SKM-1 treated with dmso at 0.1 percent for 144 hours (cell line): ENCODE measurements at regions not wholly inside any gene's neighbourhood (a gene's known extent, or its start where the extent isn't known, plus 50 kb on each side); places are given as distances from the start of the nearest gene placed in this dataset.

Source experiments
- DNase-seq: peaks from one replicate; lab custom pipeline; 2025; ENCODE audit not compliant: unreplicated experiment; lab: John Stamatoyannopoulos, UW

DNA sequence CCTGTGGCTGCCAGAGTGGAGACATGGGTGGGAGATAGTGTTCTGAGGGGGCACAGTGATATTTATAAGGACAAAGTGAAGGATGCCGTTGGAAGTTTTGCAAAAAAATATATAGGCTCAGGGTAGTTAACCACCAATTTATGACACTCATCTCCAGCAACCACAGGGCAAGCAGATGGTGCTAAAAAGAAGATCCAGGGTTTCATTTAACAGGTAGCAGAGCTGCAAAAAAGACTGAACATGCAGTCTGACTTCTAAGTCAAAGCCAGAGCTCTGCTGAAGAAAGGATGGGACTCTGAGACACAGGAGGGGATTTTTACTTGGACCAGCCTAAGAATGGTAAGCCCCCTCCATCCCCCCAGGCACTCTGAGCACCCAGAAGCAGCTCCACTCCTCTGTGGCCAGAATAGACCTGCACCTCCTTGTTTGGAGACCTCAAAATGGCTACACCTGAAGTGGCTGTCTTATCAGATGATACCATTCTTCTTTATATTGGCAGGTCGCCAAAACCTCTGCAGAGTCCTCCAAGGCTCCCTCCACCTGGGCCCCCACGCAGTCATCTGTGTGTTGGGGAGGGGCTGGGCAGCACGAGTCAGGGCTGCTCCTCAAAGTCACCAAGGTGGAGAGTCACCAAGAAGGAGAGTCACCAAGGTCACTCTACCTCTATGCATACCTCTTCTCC lies 161.4 kb upstream of the FAM9B start:
- no peak for DNase-seq

DNA sequence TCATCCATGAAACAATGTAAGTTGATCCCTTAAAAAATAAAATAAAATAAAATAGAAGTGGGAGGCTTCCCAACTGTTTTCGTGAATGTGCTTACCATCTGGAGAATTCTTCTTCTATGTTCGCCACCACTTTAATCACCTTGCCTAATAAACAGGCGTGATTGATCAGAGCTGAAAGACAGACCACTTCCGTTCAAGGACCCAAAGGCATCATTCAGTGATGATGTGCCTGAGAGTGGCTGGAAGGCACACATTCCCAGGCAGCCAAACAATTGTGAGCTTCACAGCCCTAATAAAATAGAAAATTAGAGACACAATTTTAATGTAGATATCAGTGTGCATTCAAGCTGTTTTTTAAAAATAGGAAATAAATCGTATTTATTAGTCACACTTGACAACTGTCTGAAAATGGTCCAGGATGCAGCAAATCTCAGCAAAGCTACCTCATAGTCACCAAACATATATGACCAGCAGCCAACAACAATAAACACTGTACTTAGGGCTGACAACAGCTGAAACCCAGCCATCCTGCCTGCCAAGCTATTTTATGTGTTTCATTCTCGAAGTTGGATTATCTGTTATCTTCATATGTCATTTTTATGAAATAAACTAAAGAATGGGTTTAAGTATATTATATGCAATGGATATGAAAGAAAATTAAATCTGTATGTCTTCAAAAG lies 163.2 kb upstream of the FAM9B start:
- DNase-seq = no peak

DNA sequence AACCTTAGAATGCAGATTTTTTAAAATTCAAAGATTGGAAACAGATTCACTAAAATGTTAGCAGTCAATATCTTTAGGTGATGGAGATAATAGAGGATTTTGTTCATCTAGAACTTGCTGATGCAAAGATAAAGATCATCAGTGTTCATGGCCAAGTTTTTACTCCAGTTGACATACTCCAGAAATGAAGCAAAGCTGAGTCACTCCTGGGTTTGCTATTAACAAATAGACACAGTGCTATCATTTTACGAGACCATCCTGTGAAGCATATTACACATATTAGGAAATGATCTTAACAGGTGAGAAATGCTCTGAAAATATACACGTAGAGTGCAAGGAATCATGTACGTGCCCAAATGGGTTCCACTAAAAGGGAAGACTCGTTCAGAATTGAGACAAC lies 170.6 kb upstream of the FAM9B start:
- no peak for DNase-seq

DNA sequence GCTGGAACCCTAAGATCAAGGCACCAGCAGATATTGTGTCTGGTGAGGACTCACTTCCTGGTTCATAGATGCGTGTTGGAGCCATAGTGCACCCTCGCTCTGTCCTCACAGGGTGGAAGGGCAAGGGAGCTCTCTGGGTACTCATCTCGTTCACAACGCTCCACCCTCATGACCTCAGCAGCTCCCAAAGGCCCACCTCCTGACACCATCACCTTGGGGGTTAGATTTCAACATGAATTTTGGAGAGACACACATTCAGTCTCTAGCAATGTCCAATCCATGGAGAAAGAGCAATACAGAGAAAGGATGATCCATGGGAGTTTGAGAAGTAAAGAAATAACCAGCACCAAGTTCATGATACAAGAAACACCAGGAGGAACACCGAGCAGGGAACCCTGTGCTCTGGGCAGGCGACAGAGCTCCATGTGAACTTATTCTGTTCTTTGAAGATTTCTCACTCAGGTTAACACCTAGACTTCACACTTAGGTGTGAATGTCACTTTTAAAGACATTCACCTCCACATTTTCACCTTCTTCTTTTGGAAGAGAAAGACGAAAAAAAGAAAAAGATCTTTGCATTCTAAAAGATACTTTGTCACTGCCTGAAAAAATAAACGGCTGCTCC lies 171.8 kb upstream of the FAM9B start:
- no peak for DNase-seq

DNA sequence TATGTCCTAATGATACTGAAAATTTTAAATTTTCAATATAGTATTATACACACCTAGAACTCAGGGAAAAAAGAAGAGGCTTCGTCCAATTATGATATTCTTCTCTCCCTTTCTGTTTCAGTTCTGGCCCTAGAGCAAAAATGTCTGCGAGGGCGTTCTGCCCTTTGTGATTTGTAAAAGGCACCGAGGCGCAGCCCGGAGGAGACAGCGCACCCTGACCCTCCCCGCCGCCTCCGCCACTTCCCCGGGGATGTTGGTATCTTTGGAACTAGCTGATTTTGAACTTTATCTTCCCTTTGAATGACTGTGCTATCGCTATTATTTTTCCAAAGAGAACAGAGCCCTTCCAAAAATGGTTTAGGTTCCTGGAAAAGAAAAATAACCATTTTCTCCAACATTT lies 173.2 kb upstream of the FAM9B start:
- DNase-seq = no peak

DNA sequence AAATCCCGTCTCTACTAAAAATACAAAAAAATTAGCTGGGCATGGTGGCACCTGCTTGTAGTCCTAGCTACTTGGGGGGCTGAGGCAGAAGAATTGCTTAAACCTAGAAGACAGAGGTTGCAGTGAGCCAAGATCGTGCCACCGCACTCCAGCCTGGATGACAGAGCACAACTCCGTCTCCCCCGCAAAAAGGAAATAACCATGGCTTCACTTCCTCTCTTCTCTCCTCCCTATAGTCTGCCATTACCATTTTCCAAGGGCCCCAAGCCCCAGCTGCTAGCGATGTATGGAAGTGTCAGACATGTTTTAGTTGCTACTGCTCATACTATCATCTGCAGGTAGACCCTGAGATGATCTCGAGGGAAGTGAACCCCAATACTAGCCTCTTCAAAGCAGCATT lies 177.3 kb upstream of the FAM9B start:
- no peak for DNase-seq

DNA sequence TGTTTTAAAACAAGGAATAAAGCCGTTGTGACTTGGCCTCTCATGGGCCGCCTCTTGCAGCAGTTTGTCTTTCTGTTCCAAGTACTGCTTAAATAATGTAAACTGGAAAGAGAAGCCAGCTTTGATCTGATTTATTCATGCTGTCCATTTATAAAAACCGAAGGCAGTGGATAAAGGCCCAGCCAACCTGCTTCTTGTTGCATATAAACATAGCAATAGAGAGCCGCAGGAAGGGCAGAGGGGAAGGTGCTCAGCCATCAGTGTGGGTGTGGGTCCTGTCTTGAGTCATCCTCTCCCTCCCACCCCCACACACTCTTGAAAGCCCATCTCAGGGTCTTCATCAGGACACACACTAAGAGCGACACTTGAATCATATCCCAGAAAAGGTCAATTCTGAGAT lies 187.9 kb upstream of the FAM9B start:
- no peak for DNase-seq

DNA sequence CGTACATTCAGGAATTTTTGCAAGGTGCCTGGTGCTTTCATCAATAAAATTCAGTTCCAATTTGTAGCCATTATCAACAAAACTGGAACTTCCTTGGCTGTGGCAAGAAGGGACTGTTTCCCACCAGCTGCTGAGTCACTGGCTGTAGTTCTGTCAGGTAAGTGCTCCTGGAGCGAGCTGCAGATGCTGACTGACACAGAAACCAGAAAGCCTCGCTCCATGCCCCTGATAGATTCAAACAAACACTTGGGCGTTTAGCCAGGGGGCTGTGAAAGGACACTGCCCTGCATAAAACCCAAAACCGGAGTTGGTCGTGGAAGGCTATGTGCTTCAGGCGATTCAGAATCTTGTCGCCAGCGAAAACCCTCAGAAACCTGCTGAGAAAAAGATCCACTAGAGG lies 188.4 kb upstream of the FAM9B start:
- DNase-seq = no peak

DNA sequence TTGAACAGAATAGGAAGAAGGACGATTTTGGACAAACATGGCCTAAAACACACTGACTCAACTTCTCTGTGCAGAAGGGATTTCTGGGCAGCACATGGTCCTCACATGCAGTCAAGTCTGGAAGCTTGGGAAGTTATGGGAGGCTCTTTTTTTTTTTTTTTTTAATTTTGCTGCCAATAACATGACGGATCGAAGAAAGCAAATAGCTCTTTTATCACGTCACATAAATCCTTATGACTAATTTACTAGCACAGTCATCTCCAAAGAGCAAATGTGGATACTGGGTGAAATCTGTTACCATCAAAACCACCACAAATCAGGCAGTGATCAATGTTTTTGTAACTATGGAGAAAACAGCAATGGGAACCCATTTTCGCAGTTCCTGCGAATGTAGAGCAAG lies 193.3 kb upstream of the FAM9B start:
- no peak for DNase-seq

DNA sequence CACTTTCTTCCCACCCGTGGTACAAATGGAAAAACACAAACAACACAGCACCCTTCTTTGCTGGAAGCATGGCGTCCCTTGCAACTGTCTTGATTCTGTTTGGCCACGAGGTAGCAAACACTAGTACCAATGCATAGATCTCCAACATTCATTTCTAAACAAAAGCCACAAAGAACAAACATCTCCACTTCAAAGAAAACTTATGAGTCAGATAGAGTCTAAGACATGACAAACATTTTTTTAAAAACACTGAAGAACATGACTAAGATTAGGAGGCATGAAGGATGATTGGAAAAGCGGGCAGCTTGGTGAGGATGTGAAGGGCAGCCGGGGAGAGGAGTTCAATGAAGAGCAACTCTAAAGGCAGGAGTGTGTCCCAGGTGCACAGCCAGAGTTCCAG lies 197.6 kb upstream of the FAM9B start:
- DNase-seq = no peak

DNA sequence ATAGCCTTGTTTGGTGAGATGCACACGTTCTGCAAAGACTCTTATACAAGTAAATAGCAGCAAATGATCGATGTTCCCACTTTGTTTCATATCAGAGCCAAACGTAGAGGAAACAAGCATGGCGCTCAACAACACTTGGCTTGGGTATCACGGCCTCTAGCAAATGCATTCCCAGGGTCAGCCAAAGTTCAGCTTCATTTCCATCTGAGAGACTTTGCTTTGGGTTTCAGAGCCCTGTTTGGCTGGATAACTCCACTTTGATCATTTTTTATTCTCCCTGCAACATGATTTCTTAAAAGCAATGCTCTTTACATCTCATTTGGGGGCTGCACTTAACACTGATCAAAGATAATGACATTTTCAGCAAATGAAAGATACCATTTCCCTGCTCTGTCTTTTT lies 199.2 kb upstream of the FAM9B start:
- no peak for DNase-seq

DNA sequence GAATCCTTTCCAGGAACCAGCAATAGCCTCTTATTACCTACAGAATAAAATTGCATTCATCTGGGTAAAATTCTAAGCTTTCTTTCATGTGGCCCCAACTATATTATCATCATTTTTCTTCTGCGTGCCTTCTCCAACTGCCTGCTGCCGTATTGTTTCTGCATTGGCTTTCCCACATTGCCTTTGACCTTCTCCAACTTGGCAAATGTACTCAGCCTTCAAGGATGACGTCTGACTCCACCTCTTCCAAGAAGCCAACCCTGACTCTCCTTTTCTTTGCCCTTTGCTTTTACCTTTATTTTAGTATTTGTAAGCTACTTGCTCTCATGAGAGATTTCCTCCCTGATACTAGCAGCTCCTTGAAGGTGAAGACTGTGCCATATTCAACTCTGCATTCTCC lies 200.4 kb upstream of the FAM9B start:
- no peak for DNase-seq

DNA sequence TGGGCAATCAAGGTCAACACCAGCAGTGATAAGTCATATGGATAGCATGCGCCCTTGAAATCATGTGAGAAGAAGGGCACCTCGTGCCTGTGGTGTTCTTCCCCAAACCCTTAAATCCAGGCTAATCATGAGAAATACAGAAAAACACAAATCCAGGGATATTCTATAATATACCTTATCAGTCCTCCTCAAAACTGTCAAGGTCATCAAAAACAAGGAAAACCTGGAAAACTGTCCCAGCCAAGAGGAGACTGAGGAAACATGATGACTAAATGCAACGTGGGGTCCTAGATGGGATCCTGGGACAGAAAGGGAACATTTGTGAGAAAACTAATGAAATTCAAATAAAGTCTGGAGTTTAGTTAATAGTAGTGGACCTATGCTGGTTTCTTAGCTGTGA lies 201.8 kb upstream of the FAM9B start:
- DNase-seq = no peak

DNA sequence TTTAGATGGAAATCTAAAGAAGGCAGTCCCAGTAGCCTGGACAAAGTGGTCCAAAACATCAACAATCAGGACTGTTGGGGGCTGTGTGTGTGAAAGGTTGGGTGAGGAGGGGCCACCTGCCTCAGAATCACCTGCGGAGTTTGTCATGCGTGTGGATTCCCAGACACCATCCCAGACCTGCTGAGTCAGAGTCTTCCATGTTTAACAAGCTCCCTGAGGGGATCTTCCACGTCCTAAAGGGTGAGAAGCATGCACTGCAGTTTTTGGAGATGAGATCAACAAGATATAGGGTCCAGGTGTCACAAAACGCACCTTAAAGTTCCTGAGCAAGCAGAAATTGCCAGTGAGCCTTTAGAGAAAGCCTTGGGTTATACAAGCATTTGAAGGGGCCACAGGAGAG lies 207.0 kb upstream of the FAM9B start:
- DNase-seq = no peak

DNA sequence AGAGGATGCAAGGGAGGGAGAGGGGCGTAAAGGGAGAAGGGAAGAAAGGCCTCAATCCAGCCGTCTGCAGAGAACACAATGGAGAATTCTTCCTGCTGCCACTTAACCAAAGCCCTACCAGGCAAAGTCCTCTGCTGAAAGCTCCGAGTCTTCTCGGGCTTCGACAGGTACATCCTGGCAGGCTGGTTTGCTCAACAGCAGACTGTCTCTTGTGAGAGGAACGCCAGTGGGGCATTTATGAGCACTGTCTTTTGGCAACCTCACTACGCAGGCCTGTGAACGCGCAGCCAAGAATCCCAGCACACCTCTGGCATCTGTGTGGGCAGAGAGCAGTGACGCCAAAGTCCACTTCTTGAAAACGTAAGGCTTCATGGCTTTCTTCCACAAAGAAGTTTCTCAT lies 207.5 kb upstream of the FAM9B start:
- DNase-seq = no peak

DNA sequence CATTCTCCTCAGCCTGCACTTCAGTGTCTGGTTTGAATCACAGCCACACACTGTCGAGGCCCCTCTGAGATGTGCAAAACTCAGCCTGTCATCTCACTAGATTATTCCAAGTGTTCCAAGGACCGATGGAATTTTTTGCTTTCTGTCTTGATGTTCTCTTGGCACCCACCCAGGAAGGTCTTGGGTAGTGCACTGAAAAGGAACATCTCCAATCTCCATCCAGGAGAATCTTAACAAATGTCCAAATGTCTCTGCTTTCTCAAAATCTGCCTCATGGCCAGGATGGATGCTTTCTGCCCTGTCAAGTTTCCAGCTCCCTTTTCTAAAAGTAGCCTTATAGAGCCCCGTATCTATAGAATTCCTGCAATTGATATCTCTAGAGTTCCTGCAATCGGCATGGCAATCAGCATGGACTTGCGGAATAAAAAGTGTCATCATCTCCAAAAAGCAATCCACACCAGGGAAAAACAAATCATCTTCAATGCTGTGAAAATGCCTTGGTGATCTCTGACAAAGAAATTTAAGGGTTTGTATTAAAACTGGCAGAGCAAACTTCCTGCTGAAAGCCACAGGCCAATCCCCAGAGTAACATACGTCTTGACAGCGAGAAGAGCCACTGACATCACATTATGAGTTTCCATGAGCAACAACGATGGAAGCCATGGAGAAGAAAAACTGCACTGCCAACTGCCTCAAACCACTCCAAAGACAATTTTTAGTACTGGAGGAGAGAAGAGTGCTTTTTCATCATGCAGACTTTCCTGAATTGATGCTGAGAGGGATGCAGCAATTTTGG lies 215.3 kb upstream of the FAM9B start:
- no peak for DNase-seq

DNA sequence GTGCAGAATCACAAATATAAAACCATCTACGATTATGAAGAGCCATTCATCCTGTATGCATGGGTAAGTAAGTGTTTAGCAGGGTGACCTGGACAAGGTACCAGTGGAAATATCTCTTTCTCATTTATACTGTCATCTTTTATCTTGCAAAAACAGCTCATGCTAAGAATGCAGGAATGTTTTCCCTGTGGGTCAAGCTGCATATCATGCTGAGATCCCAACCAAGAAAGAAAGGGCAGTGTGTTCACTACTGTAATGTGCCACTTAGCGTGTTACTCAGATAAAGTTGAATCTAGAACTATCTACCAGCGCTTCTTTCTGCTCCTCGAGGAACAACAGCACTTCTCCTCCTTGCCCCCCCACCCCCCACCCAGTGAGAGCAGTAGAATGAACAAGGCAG lies 212.7 kb upstream of the TBL1X start:
- DNase-seq = no peak

DNA sequence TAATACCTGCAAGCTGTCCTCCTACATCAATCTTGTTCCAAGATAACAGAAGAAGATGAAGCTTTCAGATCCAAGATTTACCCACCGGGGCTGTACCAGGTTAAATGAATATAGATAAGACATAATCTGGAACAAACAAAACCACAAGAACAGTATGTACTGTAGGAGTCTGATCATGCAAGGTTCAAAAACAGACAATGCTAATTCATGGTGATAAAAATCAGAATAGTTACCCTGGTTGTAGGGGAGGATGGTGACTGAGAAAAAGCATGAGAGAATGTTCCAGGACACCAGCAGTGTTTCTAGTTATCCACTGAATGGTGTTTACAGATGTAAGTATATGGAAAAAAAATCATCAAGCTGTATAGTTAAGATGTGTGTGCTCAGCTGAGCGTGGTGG lies 211.6 kb upstream of the TBL1X start:
- DNase-seq = no peak

DNA sequence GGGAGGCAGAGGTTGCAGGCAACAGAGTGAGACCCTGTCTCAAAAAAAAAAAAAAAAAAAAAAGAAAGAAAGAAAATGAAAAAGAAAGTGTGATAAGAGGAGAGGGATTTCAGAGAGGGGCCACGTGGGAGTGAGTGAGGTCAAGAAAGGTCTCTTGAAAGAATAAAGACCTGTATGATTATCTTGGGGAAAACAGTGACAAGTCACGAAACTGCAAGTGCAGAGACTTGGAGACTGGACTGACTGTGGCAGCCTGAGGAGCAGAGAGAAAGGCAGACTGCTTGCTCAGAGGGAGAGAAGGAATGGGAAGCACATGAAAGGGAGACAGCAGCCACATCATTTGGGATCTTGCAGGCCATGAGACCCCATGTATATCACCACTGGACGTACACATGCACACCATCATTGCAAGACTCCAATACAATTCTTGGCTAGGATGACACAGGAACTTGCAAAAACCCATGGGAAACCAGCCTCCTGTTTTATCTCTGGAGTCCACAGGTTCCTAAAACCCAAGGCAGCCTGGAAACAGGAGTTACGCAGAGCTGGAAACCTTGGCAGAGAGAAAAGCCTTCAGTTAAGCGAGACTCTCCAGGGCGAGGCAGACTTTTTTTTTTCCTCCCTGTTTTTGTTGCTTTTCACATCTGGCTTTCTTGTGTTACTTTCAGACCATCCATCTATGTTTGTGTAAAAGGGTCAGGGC lies 207.0 kb upstream of the TBL1X start:
- DNase-seq = no peak

DNA sequence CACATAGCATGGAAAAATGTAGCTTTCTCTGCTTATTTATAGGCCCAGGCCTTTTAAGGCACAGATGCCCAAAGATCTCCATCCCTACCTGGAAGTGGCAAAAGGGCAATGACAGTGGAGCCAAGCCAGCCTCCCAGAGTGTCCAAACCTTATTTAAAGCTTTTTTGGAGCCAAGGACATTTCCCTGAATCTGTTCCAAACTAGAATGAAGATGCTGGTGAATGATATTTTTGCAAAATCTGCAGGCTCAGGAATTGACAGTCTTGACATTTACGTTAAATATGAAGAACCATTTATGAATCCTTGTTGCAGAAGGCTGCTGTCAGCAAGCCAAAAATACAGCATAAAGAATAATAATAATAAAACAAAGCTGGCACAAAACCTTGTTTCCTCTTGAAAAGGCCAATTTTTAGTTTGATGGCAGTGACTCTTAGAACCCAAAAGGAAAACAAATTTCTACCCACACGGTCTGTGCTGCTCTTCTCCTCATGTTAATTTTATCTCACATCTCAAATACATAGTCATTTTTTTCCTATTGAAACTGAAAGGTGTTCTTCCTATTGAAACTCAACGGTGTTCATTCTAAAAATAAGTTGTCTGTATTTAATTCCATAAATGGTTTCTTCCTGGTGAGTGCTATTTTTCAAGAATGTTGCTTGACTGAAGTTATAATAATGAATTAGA lies 206.3 kb upstream of the TBL1X start:
- DNase-seq = no peak

DNA sequence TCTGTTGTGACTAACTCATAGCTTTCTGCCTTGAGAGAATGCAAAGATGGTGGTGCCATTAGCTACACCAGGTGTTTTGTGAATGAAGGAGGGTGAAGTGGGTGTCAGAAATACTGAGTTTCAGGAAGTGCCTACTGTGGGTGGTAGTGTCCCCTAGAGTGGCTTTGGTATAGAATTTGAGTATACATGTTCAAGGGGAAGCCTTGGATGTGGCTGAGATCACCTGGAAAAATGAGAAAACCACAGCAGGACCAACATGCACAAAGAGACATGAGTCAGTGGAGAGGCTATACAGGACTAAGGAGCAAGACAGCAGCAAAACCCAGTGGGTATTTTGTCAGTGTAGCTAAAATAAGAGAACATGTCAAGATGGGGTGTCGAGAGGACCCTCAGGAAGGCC lies 204.3 kb upstream of the TBL1X start:
- DNase-seq = no peak
